RCC 7860 (cell line): ENCODE measurements at regions not wholly inside any gene's neighbourhood (a gene's known extent, or its start where the extent isn't known, plus 50 kb on each side); places are given as distances from the start of the nearest gene placed in this dataset.

Source experiments
- DNase-seq: peaks from one replicate; pipeline ENCODE4 v3.0.0-alpha.2; 2015; ENCODE audit warnings: low spot score
- FAIRE-seq: peaks from 2 replicates; lab custom pipeline; 2012; peaks lifted over from hg19 to GRCh38; lab: Jason Lieb, UNC

GRCh38 chr1:101153692-101154091 is 83.1 kb upstream of the S1PR1 start:
- DNase-seq (no peak), FAIRE-seq (no peak)

DNA sequence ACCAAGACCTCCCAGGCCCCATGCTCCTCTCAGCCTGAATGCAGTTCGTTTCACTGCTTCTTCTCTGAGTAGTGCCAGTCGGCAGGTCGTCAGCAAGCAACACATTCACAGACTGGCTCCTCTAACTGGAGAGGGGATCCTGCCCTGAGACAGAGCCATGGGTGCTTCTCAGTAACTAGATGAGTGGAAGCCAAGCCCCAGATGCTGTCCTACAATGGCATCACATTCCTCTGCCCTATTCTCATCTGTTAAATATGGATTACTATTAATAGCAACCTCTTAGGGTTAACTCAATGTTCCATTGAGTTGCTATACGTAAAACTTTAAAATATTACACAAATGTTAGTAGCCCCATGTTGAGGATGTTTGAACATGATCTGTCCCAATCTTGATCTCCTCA is 84.2 kb upstream of the S1PR1 start:
- FAIRE-seq (no peak), DNase-seq (no peak)

DNA sequence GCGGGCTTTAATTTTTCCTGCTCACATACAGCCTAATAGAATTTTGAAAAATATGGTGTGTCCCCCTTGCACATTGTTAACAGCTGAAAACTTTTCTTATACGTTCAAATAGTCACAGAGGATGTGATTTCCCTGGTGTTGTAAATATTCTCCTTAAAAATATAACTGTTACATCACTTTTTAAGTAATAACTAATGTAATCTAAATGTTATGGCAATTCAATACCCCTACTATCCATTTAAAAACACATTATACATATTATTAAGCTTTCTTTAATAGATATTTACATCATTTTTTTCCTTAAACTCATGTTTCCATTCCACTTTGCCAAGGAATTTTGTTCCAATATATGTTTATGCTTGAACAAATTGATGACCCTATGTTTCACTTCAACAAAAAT is 85.5 kb upstream of the S1PR1 start:
- no peak for DNase-seq
- FAIRE-seq: peak; percentile 8

DNA sequence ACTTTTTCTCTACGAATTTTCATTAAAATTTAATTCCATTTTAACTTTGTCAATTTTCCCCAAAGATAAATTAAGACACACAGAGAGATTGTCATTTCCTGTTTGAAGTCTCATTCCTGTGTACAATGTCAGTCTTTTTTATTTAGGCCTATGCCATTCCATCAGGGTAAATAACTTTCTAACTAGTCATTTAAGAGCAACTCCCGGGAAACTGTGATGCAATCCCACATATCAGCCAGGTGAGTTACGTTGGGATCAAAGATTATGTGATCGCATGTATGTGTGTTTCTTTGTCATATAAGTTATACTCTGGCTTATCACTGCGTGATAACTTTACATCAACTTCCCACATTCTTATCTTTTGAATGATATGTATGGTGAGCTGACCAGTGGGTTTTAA is 86.1 kb upstream of the S1PR1 start:
- FAIRE-seq: peak; percentile 26
- peak; percentile 45 for DNase-seq

DNA sequence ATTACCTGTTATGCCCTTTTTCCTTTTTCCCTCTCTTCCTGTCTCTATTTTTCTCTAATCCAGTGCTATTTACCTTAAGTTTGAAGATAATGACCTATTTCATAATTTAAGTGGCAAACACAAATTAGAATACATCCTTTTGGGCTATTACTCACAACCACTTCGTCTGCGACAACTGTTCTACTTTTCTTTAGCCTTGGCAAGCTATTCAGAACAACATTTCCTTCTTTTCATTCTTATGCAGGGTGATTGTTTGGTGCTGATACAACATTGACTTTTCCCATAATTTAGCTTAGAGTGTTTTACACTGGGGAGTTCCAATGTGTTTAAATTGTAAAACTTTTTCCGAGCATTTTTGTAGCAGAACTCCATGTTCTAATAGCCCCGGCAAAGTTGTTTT is 86.6 kb upstream of the S1PR1 start:
- FAIRE-seq (no peak), DNase-seq (no peak)

GRCh38 chr1:101148980-101149379 is 87.8 kb upstream of the S1PR1 start:
- no peak for DNase-seq
- no peak for FAIRE-seq

DNA sequence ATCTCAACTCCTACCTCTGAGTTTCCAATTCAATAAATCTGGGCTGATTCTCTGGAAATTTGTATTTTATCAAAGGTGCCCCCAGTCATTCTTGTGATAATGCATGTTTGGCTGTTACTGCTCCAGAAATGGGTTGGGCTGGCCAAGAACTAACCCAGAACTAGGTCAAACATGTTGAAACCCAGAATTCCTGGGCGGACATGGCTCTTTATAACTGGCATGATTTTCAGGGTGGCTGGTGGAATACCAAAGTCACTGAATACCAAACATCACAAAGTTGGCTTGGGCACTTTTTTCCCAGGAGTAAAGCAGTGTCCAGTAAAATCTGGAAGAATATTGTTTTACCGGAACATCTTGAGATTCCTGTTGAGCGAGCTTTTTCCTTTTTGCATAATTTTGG is 89.4 kb upstream of the S1PR1 start:
- DNase-seq (no peak), FAIRE-seq (no peak)

- no peak for FAIRE-seq
- no peak for DNase-seq
Observed at GRCh38 chr1:101145449-101145820, 91.4 kb upstream of the S1PR1 start.

DNA sequence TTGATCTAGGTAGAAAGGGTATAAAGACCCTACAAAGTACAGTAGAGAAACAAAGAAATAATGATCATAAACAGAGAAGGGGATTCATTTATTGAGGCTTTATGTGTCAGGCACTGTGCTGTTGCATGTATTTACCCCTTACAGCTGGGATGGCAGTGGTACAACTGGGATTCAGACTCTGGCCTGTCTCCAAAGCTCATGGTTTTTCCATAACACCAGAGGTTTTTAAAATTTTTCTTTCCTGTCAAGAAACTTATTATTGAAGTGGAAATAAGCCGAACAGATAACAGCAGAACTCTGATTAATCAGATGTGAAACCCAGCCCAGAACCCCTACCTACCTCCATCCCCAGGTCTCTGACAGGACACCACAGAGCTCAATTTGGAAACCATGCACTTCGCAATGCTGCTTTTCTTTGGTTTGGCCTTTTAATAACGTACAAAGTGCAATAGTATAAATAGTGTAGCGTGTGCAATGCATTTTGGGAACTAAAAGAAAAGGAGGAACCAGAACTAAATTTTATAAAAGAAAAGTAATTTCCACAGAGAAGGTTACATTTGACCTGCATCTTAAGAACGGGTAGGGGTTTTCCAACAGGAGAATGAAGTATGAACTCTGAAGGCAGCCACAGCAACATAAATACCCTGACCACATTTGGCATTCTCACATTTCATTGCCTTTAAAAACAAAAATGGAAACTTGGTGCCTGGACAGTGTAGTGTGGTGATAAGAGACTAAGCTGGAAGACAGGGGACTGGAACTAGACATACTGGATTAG is 92.0 kb upstream of the S1PR1 start:
- DNase-seq (no peak), FAIRE-seq (no peak)

- FAIRE-seq (no peak), DNase-seq (no peak)
Observed at GRCh38 chr1:101142244-101142643, 94.6 kb upstream of the S1PR1 start.

- DNase-seq (no peak), FAIRE-seq (no peak)
Observed at GRCh38 chr1:101141376-101141775, 95.4 kb upstream of the S1PR1 start.

DNA sequence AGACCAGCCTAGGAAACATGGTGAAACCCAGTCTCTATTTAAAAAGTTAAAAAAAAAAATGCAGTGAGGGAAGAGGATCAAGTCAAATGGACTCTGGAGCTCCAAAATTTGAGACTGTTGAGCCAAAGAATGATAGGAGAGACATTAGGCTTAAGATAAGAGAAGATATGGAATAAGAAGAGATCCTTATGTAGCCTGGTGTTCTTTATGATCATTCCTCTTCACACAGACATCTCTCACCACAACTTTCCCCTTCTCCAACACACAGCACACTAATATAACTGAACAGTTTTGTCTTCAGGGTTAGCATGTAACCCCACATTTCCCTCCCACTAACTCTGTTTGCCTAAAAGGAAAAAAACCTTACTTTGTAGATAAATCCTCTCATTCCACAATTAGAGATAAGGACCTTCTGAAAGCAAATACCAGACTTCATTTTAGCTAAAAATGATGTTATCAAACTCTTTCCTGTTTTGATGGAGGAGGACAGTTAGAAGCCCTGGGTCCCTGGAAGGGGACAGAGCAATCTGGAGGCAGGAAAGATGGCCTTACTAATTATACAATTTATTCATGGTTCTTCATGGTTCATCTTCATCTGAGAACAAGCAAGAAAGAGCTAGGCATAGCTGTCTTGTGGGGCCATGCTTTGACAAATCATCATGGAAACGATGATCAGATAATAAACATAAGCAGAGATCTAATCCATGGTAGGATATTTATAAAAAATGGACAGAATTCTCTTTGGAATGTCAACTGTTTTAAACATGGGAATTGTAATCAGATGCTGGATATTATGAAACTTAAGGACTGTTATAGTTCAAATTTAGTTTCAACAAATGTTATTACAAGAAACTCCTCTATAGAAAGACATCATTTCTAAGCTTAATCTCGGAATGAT is 96.7 kb upstream of the S1PR1 start:
- FAIRE-seq: no peak
- no peak for DNase-seq

DNA sequence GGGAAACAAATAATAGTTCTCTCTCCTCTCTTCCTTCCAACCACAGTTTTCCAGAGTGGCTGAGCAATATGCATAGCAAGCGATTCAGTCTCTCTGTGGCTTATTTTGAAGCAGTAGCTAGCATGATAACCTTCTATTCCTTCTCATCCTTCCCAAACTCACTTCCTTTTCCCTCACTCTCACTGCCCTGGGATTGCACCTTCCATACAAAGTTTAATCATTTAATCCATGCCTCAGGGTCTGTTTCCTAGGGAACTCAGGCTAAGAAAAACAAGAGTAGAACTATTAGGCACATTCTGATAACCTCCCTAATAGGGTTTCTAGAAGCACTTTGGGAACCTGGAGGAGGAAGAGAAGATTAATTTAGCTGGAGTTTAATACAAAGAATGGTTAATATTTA is 97.7 kb upstream of the S1PR1 start:
- FAIRE-seq (no peak), DNase-seq (no peak)

DNA sequence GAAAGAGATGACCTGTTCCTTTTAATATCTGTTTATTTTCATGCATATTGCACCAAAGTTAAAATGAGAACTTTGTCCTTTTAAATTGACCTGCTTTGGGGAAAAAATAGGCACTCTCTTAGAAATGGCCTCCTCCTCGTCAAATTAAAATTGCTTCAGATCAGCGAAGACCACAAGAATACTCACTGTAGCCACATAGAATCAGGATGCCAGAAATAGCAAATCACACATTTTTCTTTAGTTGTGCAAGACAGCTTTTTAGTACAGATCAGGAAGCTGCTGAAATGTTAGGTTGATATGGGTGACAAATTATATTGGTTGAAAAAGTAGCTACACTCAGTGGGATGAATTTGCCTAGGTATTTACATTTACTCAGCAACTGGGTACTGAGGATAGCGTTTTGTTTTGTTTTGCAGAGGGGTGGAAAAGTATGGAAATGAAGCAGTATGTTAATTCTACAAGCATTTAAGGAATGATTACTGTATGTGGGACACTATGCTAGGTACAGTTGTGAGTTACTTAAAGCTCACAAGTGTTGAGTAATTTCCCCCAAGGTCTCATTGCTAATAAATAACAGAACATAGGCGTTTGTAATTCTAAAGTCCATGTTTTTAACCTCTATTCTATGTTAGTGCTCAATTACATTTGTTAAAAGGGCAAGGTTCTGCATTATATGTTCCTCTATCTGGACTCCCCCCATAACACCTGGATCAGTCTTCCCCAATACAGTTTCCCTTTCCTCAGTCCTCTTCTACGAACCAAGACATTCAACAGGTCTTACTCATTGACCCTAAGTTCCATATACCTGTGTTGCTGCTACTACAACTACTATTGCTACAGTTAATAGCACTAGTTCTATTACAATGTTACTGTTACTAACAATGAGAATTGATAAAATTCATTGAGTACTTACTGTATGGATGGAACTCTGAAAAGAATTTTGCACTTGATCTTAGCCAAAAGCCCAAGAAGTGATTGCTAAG is 99.4 kb upstream of the S1PR1 start:
- DNase-seq (peak; percentile 76), FAIRE-seq (peak; percentile 84)

DNA sequence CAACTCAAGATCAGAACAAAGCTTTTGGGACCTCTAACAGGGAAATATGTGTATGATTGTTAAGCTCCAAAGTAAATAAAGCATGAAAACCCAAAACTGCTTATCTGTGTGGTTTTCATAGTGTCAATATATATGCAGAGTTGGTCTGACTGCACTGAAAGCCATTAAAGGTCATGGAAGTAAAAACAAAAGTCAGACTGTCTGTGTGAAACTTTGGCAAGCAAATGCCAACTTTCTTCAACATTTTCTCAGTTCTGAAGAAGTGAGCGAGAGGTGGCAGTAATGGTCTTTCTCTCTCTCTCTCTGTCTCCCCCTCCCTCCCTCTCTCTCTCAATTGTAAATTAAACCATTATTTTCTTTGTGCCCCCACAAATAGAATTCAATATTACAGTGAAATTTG is 100.1 kb upstream of the S1PR1 start:
- peak; percentile 29 for DNase-seq
- no peak for FAIRE-seq

DNA sequence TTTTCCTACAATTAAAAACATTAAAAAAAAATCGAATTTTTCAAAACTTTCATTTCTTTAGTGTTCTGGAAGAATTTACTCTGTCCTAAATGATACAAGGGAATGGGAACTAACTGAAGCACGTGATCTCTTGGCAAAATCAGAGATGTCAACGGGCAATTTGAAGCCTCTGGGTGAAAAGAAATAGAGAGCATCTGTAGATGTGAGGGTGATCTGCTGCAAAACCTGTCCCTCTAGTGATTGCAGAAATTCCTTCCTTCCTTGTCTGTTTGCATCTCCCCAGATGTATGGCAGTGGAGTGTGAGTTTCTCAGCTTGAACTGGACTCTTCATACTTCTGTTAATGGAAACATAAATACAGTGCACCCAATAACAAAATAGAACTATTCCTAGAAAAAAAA is 100.5 kb upstream of the S1PR1 start:
- FAIRE-seq: no peak
- no peak for DNase-seq

DNA sequence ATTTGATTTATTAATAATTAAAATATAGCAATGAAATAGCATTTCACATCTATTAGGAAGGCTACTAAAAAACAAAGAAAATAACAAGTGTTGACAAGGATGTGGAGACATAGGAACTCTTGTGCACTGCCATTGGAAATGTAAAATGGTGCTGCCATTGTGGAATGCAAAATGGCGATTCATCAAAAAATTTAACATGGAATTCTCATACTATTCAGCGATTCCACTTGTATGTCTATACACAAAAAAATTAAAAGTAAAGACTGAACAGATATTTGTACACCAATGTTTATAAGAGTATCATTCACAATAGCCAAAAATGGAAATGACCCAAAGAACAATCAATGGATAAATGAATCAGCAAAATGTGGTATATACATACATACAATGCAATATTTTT is 101.3 kb upstream of the S1PR1 start:
- DNase-seq (no peak), FAIRE-seq (no peak)

DNA sequence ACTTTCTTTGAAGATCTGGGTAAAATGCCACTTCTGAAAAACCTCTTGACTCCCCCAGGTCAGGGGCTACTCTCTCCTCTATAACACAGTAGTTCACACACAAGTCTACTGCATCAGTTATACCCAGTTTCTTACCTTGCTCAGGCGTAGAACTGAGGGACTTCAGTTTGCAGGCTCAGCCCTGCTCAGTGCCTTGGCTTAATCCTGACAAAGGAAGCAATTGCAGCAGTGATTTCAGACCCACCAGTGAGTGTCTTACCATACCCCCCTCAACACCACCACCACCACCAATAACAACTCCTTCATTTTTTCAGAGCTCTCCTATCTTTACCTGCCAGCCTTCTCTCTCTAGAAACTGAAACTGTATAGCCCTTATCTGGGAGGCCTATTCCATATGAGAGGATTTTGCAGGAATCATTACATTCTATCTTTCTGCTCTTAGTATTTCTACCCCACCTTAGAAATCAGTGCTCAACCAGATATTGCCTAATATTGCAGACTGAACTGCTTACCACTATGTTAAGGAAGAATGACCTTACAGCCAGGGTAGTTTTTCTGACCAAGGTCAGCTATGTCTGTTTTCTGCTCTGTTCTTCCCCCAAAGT is 105.5 kb upstream of the S1PR1 start:
- DNase-seq (no peak), FAIRE-seq (no peak)

DNA sequence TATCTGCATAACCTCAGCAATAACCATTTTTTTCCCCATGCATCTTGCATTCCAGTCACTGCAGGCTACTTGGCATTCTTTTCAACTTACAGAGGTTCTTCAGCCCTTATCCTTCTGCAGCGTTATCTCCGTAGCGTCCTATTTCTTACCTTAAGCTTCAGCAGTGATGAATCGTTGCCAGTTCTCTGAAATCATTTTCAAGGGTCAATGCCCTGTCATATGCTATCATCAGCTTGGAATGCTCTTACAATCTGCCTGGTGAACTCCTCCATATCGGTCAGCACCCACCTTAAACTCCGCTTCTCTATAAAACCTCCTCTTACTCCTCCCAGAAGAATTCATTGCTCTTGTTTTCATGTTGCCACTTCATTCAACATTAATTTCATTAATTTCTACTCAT is 105.1 kb upstream of the DPH5 start:
- peak; percentile 98 for DNase-seq
- FAIRE-seq: peak; percentile 99

DNA sequence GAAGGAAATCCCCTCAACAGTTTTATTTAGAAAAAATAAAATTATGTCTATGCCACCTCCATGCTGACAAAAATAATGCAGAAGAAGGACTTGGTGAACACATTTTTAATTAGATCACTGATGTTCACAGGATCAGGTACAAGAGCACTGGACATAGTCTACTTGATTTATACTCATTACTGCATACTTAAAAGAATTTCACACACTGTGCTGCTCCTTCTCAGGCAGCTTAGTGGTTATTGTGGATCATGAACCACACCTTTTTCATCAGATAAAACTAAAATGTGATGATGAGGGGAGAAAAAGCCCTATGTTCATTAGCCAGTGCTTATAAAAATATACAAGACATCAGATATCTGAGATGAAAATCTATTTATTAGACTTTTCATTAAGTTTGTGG is 103.3 kb upstream of the DPH5 start:
- DNase-seq (peak; percentile 32), FAIRE-seq (peak; percentile 81)
